IPS DF 6.9 (cell line): ENCODE measurements at regions not wholly inside any gene's neighbourhood (a gene's known extent, or its start where the extent isn't known, plus 50 kb on each side); places are given as distances from the start of the nearest gene placed in this dataset.
"Not testable (repeated sequence)": the region's sequence is repeated elsewhere in the genome, so short reads cannot be mapped to it uniquely, and the experiment has no call there.

Experiments used
- DNase-seq: peaks from one replicate; pipeline ENCODE4 v3.0.0-alpha.2; 2013; ENCODE audit warnings: low read depth, low spot score
- H3K27ac ChIP-seq: one replicate; pipeline ENCODE4 v1.5.1; 2013; ENCODE audit warnings: low read length, control low read depth
- H3K27me3 ChIP-seq: 2 replicates; pipeline ENCODE4 v1.6.1; 2013; ENCODE audit warnings: mild to moderate bottlenecking, low read length; ENCODE audit not compliant: control insufficient read depth, insufficient read depth
- H3K36me3 ChIP-seq: 2 replicates; pipeline ENCODE4 v1.6.1; 2013; ENCODE audit warnings: low read length; ENCODE audit not compliant: control insufficient read depth, insufficient read depth
- H3K4me1 ChIP-seq: 2 replicates; pipeline ENCODE4 v1.6.1; 2013; ENCODE audit warnings: low read length; ENCODE audit not compliant: control insufficient read depth, insufficient read depth
- H3K4me3 ChIP-seq: 2 replicates; pipeline ENCODE4 v1.5.1; 2013; ENCODE audit warnings: mild to moderate bottlenecking, low read length
- H3K9me3 ChIP-seq: 2 replicates; pipeline ENCODE4 v1.6.1; 2013; ENCODE audit warnings: low read length, inconsistent platforms; ENCODE audit not compliant: control insufficient read depth, insufficient read depth
- WGBS: extraction: QIAGEN DNeasy Blood & Tissue Kit; methylation state at CpG from one replicate; pipeline ENCODE4 v1.1.7; 2013; ENCODE audit warnings: mixed read lengths, missing lambda C conversion rate; ENCODE audit not compliant: insufficient read length, insufficient coverage; 5-methylcytosine and 5-hydroxymethylcytosine counted together

DNA sequence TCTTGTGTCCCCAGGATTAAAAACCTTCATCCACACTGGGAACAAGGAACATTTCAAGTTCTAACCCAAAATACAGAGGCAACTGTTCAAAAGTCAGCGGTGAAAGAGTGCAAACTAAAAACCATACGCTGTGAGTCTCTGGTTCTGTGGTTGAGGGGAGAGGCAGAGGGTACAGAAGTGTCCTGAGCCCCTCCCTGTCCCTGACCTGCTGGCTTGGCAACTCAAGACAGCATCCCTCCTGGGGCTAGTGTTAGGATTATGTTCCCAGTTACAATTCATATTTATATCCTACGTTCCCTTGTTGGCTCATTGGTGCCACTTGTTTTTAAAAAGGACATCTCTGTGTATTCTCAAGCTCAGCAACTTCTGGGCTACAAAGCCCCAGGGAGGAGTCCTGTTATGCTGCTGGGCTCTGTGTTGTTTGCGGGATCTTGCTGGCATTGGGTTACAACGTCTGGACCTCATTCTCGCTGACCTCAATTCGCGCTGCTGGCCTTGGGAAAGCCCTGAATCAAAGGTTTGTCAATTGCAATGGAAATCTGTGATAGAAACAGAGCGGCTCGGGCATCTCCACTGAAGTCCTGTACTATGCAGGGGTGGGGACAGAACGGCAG is 420.8 kb downstream of the FUT8 start:
- DNase-seq = no peak
- no CpG with 5 or more reads among the region's 11 CpGs for WGBS
- H3K4me3 ChIP-seq = no peak overlapping the region
- no peak overlapping the region for H3K27ac ChIP-seq
- H3K36me3 ChIP-seq = no peaks in the 10 kb centered on the region
- H3K27me3 ChIP-seq = no peaks in the 10 kb centered on the region
- peaks cover 6% of the 10 kb centered on the region; the same call in 1 of the 2 replicates for H3K4me1 ChIP-seq
- H3K9me3 ChIP-seq = no peaks in the 10 kb centered on the region

DNA sequence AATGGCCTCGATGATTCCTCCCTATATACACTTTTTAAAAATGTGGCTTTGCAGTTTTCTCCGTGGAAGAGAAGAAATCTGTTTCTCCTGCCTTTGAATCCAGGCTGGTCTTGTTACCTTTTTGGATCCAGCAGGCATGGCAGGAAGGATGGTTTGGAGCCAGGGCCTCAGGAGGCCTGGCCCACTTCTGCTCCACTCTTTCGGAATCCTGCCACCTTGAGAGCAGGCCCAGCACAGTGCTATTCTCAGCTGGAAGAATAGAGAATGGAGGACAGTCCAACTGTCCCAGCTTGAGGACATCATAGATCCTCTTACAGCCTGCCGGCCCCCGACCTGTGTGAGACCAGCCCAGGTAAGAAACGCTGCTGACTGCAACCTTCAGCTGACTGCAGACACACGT is 421.5 kb downstream of the FUT8 start:
- no CpG with 5 or more reads among the region's 7 CpGs for WGBS
- peaks cover 6% of the 10 kb centered on the region; the same call in 1 of the 2 replicates for H3K4me1 ChIP-seq
- no peak overlapping the region for H3K4me3 ChIP-seq
- DNase-seq = no peak
- no peaks in the 10 kb centered on the region for H3K36me3 ChIP-seq
- no peaks in the 10 kb centered on the region for H3K9me3 ChIP-seq
- H3K27me3 ChIP-seq = no peaks in the 10 kb centered on the region
- H3K27ac ChIP-seq = no peak overlapping the region

DNA sequence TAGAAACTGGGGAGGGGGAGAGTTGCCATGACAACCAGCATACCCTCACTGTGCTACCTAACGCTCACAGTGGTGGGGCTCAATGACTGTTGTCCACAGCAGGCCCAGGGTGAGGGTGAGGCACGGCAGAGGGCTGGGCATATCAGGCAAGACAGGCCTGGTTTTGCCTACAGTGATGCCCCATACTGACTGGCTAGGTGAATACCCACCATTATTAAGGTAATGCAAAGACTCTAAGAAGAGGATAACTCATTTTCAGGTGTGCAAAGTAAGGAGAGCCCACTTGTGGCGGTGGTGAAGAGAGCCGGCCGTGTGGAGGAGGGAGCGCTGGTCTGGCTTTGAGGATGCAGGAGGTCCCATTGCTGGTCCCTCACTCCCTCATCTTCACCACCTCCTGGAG is 422.3 kb downstream of the FUT8 start:
- H3K27ac ChIP-seq = no peak overlapping the region
- no peaks in the 10 kb centered on the region for H3K9me3 ChIP-seq
- DNase-seq = no peak
- peaks cover 6% of the 10 kb centered on the region; the same call in 1 of the 2 replicates for H3K4me1 ChIP-seq
- WGBS = no CpG with 5 or more reads among the region's 6 CpGs
- no peaks in the 10 kb centered on the region for H3K36me3 ChIP-seq
- no peaks in the 10 kb centered on the region for H3K27me3 ChIP-seq
- H3K4me3 ChIP-seq = no peak overlapping the region

DNA sequence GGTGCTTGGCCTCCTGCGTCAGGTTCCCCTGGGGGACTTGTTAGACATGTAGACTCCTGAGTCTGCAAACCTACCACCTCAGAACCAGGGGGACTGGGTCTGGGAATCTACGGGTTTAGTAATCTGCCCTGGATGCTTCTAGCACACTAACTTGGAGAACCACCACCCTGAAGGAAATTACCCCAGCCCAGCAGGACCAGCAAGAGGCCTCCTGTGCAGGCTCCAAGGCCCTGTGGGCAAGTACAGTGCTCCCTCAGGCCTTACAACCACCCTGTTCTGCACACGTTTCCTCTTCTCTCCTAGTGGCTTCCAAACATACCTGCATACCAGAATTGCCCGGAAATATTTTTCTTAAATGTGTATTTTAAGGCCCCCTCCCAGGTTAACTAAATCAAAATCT is 423.0 kb downstream of the FUT8 start:
- Histone ChIP-seq H3K4me3 (no peak overlapping the region), H3K36me3 (no peaks in the 10 kb centered on the region), H3K27ac (no peak overlapping the region), H3K27me3 (no peaks in the 10 kb centered on the region), H3K9me3 (no peaks in the 10 kb centered on the region), H3K4me1 (peaks cover 6% of the 10 kb centered on the region; the same call in 1 of the 2 replicates)
- no CpG with 5 or more reads among the region's 4 CpGs for WGBS
- DNase-seq = no peak

DNA sequence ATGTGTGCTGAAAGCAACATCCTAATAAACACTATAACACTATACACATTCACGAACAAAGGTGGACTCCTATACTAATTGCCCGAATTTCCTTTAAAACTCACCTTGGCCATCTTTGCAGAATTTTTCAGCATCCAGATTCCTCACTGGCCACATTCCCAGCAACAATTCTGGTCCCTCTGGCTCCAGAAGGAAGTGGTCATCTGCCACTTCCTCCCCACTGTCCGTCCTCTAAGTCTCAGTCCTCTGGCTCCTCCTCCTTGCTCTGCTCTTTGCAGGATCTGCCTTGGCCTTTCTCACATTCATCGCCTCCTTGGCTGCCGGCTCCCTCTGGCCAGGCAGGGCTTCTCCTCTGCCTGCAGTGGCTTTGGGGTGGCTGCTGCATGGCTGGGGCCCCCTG is 426.0 kb downstream of the FUT8 start:
- no peaks in the 10 kb centered on the region for H3K27me3 ChIP-seq
- H3K9me3 ChIP-seq = no peaks in the 10 kb centered on the region
- no peak for DNase-seq
- WGBS = 100% methylated on average over 2 of the region's 5 CpGs
- no peaks in the 10 kb centered on the region for H3K36me3 ChIP-seq
- H3K27ac ChIP-seq = no peak overlapping the region
- peaks cover 6% of the 10 kb centered on the region; the same call in 1 of the 2 replicates for H3K4me1 ChIP-seq
- H3K4me3 ChIP-seq = no peak overlapping the region

DNA sequence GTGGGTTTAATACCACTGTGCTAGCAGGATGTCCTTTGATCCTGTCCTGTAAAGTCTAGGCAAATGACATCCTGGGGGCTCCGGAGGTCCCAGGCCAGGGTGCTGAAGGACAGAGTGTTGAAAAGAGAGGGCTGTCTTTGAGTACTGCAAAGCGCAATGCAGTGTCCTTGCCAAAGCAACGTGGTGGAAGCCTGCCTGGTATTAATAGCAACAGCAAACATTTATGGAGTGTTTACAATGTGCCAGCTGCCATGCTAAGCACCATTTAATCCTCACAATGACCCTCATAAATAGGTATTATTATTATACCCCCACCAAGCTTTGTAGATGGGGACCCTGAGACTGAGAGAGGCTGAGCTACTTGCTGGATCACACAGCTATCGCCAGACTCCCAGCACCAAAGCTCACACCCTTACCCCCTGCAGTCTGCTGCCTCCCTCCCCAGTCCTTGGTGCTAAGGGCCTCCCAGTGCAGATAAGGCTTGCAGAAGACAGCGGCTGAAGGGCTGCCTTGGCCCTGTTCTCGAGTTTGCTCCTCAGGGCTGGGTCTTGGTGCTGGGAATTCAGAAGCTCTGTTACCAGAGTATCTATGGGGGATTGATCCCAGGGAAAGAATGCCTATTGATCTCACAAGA is 427.7 kb downstream of the FUT8 start:
- DNase-seq = no peak
- Histone ChIP-seq H3K4me1 (0 out of 2 replicates have a peak, but pooled peaks cover under 1% of the 10 kb centered on the region), H3K9me3 (no peaks in the 10 kb centered on the region)

DNA sequence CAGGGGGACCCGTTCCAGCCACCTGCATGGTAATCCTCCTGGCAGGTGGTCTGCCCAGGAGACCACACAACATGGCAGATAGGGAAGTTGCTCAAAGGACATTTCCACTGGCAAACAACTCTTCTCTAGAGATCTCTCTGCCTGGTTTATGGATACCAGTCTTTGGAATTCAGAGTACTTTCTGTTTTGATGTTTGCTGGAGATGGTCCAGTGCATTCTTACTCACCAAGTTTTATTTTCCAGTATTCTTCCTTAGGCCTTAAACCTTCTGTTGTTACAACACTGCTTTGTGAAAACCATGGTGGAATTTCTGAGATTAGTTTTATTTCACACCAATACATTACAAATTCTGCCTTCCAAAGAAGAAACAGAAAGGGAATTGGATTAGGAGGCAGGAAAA is 428.3 kb downstream of the FUT8 start:
- no peak overlapping the region for H3K4me3 ChIP-seq
- no peaks in the 10 kb centered on the region for H3K9me3 ChIP-seq
- no peak overlapping the region for H3K27ac ChIP-seq
- no peak for DNase-seq
- no peaks in the 10 kb centered on the region for H3K4me1 ChIP-seq
- H3K27me3 ChIP-seq = no peaks in the 10 kb centered on the region
- WGBS = no CpG with 5 or more reads among the region's 1 CpG
- no peaks in the 10 kb centered on the region for H3K36me3 ChIP-seq

More for the DNA sequence above, 427.7 kb downstream of the FUT8 start:
- WGBS = no CpG with 5 or more reads among the region's 6 CpGs
- H3K4me3 ChIP-seq = no peak overlapping the region
- H3K36me3 ChIP-seq = no peaks in the 10 kb centered on the region
- H3K27me3 ChIP-seq = no peaks in the 10 kb centered on the region
- no peak overlapping the region for H3K27ac ChIP-seq

DNA sequence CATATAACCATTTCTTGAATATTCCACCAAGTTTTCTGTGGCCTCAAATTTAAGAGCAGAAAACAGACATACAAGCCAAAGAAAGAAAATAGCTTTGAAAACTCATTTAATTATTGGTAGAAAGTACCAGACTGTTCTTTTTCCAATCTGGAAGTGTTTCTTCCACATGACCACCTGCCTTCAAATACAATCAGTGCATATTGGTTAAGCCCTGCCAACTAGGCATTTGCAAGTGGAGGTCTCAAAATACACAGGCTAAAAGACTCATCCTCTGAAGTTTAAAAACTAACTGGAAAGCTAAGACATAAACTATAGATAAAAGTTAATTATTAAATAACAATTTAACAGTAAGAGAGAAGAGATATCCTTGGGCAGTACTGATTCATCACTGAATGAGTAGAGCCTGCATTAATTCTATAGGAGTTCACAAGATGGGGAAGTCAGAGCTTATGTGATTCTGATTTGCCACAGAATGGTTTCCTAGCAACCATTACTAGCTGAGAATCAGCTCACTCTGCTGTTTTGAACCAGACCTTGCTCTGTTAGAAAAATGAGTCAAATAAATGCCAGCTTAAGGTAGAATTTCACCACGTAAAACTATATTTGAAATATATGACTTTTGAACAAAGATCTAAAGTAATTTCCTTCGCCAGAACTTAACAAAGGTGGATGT is 433.8 kb downstream of the FUT8 start:
- no peak overlapping the region for H3K27ac ChIP-seq
- no peaks in the 10 kb centered on the region for H3K36me3 ChIP-seq
- no peaks in the 10 kb centered on the region for H3K9me3 ChIP-seq
- WGBS = no CpG with 5 or more reads among the region's 2 CpGs
- no peak for DNase-seq
- no peaks in the 10 kb centered on the region for H3K4me1 ChIP-seq
- no peak overlapping the region for H3K4me3 ChIP-seq
- H3K27me3 ChIP-seq = no peaks in the 10 kb centered on the region

DNA sequence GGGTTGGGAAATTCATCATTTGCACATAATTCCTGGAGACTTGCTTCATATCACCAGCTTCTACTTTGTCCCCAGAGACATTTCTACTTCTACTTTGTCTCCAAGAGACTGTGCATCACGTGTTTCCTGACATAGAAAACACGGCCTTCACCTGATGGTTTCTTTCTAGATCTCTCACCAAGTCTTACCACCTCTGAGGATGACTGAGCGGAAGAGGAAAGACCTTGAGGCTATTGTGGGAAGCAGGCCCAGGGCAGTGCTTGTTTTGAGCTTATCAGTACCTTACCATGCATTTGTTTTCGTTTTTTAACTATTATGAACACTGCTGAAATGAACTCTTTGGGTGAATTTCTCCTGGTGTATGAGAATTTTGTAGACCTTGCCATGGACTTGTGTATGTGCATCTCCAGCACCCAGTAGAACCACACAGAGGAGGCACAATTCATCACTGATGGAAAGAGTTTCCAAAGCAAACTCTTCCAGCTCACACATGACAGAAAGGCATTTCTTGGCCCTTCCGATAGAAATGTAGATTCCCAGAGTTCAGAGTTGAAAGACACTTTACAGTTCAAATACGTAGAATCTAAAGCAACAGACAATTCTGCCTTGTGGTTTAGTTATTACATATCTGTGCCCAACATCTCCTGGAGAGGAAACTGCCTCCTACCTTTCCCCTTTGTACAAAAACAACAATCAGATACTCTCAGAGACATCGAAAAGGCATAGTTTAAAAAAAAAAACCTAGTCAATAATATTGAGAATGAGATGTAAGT is 434.7 kb downstream of the FUT8 start:
- no CpG with 5 or more reads among the region's 7 CpGs for WGBS
- H3K36me3 ChIP-seq = no peaks in the 10 kb centered on the region
- no peaks in the 10 kb centered on the region for H3K4me1 ChIP-seq
- H3K4me3 ChIP-seq = no peak overlapping the region
- DNase-seq = no peak
- H3K9me3 ChIP-seq = no peaks in the 10 kb centered on the region
- H3K27ac ChIP-seq = no peak overlapping the region
- H3K27me3 ChIP-seq = no peaks in the 10 kb centered on the region

DNA sequence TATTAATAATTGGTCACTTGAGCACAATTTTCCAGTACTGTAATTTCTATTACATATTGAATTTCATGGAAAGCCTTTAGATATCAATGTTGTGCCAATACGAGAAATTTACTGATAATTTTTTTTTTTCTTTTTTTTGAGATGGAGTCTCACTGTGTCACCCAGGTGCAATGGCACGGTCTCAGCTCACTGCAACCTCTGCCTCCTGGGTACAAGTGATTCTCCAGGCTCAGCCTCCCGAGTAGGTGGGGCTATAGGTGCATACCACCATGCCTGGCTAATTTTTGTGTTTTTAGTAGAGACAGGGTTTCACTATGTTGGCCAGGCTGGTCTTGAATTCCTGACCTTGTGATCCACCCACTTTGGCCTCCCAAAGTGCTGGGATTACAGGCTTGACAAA is 435.4 kb downstream of the FUT8 start:
- H3K27ac ChIP-seq, H3K36me3 ChIP-seq, H3K4me1 ChIP-seq, H3K4me3 ChIP-seq, H3K27me3 ChIP-seq, H3K9me3 ChIP-seq, DNase-seq: not testable (repeated sequence)
- no CpG with 5 or more reads among the region's 3 CpGs for WGBS
